GM20000 (cell line): ENCODE measurements at regions not wholly inside any gene's neighbourhood (a gene's known extent, or its start where the extent isn't known, plus 50 kb on each side); places are given as distances from the start of the nearest gene placed in this dataset.

Experiments
- DNase-seq: peaks from one replicate; pipeline ENCODE4 v3.0.0; 2012; ENCODE audit warnings: low spot score
- CTCF ChIP-seq: IDR thresholded peaks from 2 replicates; pipeline ENCODE4 v1.5.1; 2012; ENCODE audit warnings: mild to moderate bottlenecking, control low read depth; ENCODE audit errors: extremely low read depth, missing control alignments

DNA sequence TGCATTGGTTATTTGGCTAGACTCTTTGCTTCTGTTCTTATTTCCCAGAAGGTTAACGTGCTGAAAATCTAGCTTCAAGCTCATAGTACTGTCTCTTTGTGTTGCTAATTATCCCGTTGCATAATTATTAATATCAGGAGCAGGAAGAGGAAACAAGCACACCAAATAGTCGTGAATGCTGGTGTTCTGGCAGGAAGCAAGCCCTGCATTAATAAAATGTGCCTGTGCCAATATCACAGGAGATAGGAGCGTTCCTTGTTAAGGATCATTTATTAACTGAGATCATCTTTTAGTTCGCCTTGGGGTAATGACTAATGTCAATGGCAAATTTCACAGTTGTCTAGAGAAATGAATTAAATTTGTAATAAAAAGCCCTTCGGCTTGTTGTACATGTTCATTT, 893.0 kb upstream of the POU3F3 start:
- no peak for DNase-seq
- no peak for TF ChIP-seq CTCF

GRCh38 chr2:103961862-103962261, 892.1 kb upstream of the POU3F3 start:
- DNase-seq, result no peak
- no peak for TF ChIP-seq CTCF

DNA sequence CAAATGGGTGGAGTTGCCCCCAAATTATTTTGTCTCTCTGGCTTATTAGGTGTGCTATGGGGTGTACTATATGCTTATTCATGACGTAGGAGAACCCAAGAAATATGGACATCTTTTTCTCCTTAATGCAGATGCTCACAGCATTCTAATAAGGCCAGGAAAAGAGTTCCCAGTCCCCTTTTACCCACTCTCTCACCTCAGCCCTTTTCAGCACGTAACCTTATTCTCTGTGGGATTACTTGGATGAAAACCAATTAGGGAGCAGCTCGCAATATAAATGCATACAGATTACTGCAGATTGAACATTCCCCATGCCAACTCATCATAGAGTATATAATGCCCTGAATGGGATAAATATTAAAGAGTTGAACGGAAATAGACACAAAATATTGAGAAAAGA, 891.2 kb upstream of the POU3F3 start:
- no peak for TF ChIP-seq CTCF
- no peak for DNase-seq

- no peak for TF ChIP-seq CTCF
- no peak for DNase-seq
Observed at GRCh38 chr2:103963146-103963725, 890.7 kb upstream of the POU3F3 start.

DNA sequence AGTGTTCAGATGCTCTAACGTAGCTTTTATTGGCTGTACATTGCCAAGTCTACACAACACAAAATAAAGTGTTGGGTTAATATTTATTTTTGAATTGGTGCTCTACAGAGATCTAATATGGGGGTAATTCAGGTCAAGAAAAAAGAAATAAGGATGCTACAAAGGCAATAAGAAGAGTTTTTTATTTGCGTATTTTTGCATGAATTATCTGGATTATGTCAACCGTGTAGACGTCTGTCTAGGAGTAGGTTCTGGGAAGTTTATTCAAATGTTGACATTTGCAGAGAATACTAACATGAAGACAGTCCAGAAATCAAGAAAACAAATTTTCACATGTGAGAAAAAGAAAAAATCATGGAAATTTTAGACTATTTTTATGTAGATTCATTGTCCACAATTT, 876.7 kb upstream of the POU3F3 start:
- DNase-seq, result no peak
- no peak for TF ChIP-seq CTCF

DNA sequence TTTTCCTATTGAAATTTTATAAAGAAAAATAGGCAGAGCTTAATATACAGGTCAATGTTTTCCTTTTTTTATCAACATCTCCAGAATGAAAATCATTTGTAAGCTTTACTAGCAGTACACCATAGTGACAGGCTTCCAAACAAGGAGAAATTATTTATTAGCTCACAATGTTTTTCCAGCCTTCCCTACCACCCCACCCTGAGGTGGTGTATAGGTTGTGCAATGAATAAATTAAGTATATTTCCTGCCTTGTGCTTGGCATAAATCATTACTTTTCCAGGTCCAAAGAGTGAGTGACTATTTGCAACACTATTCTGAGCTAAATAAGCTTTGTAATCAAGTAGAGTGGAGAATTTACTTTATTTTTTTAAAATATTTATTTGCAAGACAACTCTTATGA, 876.2 kb upstream of the POU3F3 start:
- no peak for DNase-seq
- TF ChIP-seq CTCF, result no peak

DNA sequence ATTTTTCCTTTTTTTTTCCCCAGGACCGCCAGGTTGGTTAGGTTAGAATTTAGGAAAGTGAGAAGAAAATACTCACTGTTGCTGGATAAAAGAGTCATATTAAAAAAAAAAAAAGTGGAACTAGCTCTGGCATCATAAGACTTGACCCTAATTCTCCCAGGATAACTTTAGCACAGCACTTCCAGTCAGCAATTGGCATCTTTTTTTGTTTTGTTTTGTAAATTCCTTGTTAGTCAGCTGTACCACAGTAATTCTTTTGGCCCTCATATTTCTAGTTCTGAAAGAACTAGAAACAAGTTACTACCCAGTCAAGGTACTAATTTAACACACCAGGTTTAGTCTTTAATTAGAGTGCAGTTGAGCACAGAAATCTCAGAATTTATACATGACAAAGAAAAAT, 873.5 kb upstream of the POU3F3 start:
- no peak for TF ChIP-seq CTCF
- DNase-seq, result no peak
